ENCODE measurements at regions not wholly inside any gene's neighbourhood (a gene's known extent, or its start where the extent isn't known, plus 50 kb on each side); places are given as distances from the start of the nearest gene placed in this dataset.

- no peak for DNase-seq (ENCODE audit: low spot score)
- TF ChIP-seq, protein P1, sequence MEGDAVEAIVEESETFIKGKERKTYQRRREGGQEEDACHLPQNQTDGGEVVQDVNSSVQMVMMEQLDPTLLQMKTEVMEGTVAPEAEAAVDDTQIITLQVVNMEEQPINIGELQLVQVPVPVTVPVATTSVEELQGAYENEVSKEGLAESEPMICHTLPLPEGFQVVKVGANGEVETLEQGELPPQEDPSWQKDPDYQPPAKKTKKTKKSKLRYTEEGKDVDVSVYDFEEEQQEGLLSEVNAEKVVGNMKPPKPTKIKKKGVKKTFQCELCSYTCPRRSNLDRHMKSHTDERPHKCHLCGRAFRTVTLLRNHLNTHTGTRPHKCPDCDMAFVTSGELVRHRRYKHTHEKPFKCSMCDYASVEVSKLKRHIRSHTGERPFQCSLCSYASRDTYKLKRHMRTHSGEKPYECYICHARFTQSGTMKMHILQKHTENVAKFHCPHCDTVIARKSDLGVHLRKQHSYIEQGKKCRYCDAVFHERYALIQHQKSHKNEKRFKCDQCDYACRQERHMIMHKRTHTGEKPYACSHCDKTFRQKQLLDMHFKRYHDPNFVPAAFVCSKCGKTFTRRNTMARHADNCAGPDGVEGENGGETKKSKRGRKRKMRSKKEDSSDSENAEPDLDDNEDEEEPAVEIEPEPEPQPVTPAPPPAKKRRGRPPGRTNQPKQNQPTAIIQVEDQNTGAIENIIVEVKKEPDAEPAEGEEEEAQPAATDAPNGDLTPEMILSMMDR (IDR thresholded peaks at IDR 0.05) = no peak
- H3K27ac ChIP-seq = no peak overlapping the region
- no peak overlapping the region for H3K4me3 ChIP-seq
Measured at GRCh38 chr2:120881981-120882788, 146.5 kb downstream of the GLI2 start.

DNA sequence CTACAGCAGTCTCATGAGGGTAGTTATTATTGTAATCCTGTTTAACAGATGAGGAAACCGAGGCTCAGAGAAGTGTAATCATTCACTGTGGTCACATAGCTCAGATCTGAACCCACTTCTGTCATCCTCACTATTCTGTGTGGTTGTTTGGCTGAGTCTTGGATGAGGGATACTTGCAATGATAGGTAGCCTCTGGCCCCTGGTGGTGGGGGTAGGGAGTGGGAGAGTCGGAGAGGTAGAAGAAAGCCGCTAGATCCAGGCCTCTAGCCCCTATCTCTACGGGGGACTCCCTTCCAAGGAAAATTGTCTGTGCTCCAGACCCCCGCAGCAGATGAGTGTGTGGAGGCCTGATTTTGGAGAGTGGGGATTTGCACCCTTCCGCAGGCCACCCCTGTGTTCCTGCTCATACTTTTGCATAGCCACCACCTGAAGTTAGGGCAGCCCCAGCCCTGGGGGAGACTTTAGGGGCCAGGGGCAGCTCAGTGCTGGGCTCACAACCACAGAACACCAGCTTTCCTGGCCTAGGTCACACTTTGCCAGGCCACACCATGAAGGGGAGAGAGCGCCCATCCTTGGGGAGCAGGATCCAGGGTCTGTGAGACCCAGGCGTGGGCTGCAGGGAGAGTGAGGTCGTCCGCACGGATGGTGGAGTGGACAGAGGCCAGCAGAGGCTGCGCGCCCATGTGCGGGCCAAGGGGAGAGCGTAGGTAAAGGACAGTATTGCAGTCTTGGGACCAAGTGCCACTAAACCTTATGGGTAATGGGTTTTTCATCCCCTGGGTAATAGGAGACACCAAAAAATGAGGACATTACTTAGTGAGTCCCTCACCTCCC is 148.2 kb downstream of the GLI2 start:
- DNase-seq (ENCODE audit: low spot score) = no peak
- Histone ChIP-seq H3K4me3 (no peak overlapping the region), H3K27ac (no peak overlapping the region)
- TF ChIP-seq, protein P1 (IDR thresholded peaks at IDR 0.05) = no peak

DNA sequence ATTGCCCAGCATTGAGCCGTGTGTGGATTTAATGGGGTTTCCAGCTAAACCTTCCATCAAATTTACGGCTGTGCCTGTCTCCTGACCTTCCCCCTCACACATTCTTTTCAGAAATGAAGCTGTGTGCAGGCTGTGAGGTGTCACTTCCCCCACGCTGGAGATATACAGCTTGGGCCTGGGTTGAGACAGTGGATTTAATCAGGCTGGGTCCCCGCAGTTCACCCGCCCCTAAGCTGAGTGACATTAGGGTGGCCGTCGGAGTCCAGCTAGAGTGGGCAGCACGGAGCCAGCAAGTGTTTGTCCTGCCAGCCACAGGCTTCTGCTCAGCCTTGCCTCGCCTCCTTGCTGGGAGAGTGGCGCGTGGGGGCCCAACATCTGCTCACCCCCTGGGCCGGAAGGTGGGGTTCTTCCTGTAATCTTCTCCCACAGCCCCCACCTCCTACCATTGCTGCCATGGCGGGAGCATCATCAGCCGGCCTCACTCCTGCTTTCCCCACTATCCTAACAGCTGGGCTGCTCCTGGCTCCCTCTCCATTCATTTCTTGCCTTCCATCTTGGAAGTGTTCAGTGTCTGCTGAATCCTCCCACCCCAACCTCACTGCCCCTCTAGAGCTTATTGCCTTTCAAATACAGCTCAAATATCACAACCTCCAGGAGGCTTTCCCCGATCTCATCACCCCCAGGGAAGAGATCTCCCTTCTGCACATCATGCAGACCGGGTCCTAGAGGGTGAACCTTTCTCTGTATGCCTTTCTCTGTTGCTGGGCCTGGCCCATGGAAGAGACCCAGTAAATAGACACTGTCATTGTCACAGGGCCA is 149.0 kb downstream of the GLI2 start:
- H3K4me3 ChIP-seq = no peak overlapping the region
- DNase-seq (ENCODE audit: low spot score) = no peak
- TF ChIP-seq, protein P1 (IDR thresholded peaks at IDR 0.05) = no peak
- no peak overlapping the region for H3K27ac ChIP-seq

- Histone ChIP-seq H3K27ac (no peak overlapping the region), H3K4me3 (no peak overlapping the region)
- no peak for DNase-seq (ENCODE audit: low spot score)
- TF ChIP-seq, protein P1 (IDR thresholded peaks at IDR 0.05) = no peak
Measured at GRCh38 chr2:120885321-120885720, 149.7 kb downstream of the GLI2 start.

DNA sequence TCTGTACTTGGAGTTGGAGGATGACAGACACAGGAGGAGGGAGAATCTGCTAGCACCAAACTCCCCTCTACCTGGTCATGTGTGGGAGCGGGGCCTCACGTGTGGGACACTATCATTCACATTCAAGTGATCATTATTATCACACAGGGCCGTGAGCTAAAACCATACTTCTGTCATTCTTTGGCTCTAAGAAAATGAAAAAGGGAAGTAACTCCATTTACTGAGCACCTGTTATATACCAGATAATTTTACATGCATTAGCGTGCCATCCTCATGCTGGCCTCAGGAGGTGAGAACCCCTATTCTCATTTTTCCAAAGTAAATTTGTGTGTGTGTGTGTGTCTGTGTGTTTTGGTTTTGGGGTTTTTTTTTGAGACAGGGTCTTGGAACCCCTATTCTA is 150.1 kb downstream of the GLI2 start:
- TF ChIP-seq, protein P1 (IDR thresholded peaks at IDR 0.05) = no peak
- H3K4me3 ChIP-seq = no peak overlapping the region
- no peak for DNase-seq (ENCODE audit: low spot score)
- H3K27ac ChIP-seq = no peak overlapping the region

GRCh38 chr2:120886534-120887319 is 151.1 kb downstream of the GLI2 start:
- TF ChIP-seq, protein P1 (IDR thresholded peaks at IDR 0.05) = no peak
- no peak for DNase-seq (ENCODE audit: low spot score)
- Histone ChIP-seq H3K4me3 (no peak overlapping the region), H3K27ac (no peak overlapping the region)

Measured in coronary artery (tissue), 2 donors.